HFFc6 (cell line): ENCODE measurements at regions not wholly inside any gene's neighbourhood (a gene's known extent, or its start where the extent isn't known, plus 50 kb on each side); places are given as distances from the start of the nearest gene placed in this dataset.

Experiments used
- DNase-seq: peaks from one replicate; pipeline ENCODE4 v3.0.0-alpha.2; 2018
- H3K27ac Mint-ChIP-seq: 2 replicates; pipeline ENCODE4 v1.8.0; 2020; ENCODE audit warnings: mild to moderate bottlenecking, mixed read lengths
- H3K27me3 Mint-ChIP-seq: 2 replicates; pipeline ENCODE4 v1.8.0; 2021; ENCODE audit warnings: mild to moderate bottlenecking, moderate library complexity, mixed read lengths; ENCODE audit not compliant: insufficient read depth
- H3K36me3 Mint-ChIP-seq: 2 replicates; pipeline ENCODE4 v1.8.0; 2021; ENCODE audit warnings: low read depth, mixed read lengths
- H3K4me1 Mint-ChIP-seq: 2 replicates; pipeline ENCODE4 v1.8.0; 2020; ENCODE audit warnings: low read depth, mixed read lengths
- H3K4me3 Mint-ChIP-seq: 2 replicates; pipeline ENCODE4 v1.8.0; 2020; ENCODE audit warnings: mild to moderate bottlenecking, moderate library complexity, mixed read lengths
- H3K9me3 Mint-ChIP-seq: 2 replicates; pipeline ENCODE4 v1.8.0; 2020; ENCODE audit warnings: mild to moderate bottlenecking, mixed read lengths
- TF ChIP-seq, protein P1 (sequence below): fragments of 200-600 bp; sonication (generic); IDR thresholded peaks from 2 replicates; pipeline ENCODE4 v1.5.0; 2021; ENCODE audit warnings: antibody characterized with exemption, mild to moderate bottlenecking

DNA sequence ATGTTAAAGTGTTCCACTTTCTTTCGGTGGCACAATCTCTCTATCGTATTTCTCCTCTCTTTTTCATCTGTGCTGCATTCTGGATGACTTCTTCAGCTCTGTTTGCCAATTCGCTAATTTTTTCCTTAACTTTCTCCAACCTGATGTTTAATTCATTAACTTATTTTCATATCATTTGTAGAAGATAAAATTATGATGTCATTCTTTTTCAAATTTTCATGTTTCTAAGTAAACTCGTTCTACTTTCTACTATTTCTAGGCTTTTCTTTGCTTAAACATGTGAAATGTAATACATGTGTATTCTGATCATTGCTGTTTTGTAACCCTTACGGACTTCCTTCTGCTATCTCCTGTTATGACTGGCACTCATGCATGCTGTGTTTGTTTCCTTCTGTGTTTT lies 648.4 kb downstream of the QKI start:
- Mint-ChIP-seq H3K27me3 (no peaks in the 10 kb centered on the region; the same call in 1 of the 2 replicates), H3K27ac (no peak overlapping the region), H3K9me3 (peaks cover 28% of the 10 kb centered on the region), H3K36me3 (no peaks in the 10 kb centered on the region), H3K4me3 (no peak overlapping the region), H3K4me1 (no peaks in the 10 kb centered on the region)
- no peak for DNase-seq
- TF ChIP-seq, protein P1, sequence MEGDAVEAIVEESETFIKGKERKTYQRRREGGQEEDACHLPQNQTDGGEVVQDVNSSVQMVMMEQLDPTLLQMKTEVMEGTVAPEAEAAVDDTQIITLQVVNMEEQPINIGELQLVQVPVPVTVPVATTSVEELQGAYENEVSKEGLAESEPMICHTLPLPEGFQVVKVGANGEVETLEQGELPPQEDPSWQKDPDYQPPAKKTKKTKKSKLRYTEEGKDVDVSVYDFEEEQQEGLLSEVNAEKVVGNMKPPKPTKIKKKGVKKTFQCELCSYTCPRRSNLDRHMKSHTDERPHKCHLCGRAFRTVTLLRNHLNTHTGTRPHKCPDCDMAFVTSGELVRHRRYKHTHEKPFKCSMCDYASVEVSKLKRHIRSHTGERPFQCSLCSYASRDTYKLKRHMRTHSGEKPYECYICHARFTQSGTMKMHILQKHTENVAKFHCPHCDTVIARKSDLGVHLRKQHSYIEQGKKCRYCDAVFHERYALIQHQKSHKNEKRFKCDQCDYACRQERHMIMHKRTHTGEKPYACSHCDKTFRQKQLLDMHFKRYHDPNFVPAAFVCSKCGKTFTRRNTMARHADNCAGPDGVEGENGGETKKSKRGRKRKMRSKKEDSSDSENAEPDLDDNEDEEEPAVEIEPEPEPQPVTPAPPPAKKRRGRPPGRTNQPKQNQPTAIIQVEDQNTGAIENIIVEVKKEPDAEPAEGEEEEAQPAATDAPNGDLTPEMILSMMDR: no peak

GRCh38 chr6:164057876-164058275 lies 643.4 kb downstream of the QKI start:
- Mint-ChIP-seq H3K27ac (no peak overlapping the region), H3K4me3 (no peak overlapping the region), H3K4me1 (no peaks in the 10 kb centered on the region), H3K36me3 (no peaks in the 10 kb centered on the region), H3K27me3 (no peaks in the 10 kb centered on the region), H3K9me3 (peaks cover 51% of the 10 kb centered on the region)
- DNase-seq: no peak
- TF ChIP-seq, protein P1: no peak

- H3K36me3 Mint-ChIP-seq: no peaks in the 10 kb centered on the region
- H3K27ac Mint-ChIP-seq: no peak overlapping the region
- no peaks in the 10 kb centered on the region for H3K4me1 Mint-ChIP-seq
- H3K27me3 Mint-ChIP-seq: no peaks in the 10 kb centered on the region
- TF ChIP-seq, protein P1: no peak
- H3K4me3 Mint-ChIP-seq: no peak overlapping the region
- H3K9me3 Mint-ChIP-seq: peaks cover 61% of the 10 kb centered on the region
- DNase-seq: no peak
Observed at GRCh38 chr6:164051427-164051826, 636.9 kb downstream of the QKI start.

DNA sequence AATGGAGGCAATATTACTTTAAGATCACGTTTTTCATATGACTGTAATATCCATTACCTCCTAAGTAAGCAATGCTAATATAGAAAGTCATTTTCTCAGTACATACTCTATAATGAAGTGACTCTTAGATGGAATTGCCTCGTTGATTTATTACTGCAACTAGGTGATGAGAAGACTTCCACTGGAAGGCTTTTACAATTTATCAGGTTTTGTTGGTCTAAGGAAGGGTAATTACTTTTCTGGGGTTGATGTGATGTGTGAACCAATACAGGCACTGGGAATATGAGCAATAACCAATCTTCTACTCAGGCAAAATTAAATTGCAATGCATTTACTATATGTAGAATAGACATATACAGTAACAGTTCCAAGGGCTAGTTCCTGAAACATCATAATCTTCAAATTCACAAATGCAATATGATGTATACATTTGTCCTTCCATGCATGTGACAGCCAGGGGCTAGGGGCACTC lies 635.0 kb downstream of the QKI start:
- no peak overlapping the region for H3K27ac Mint-ChIP-seq
- TF ChIP-seq, protein P1: no peak
- H3K4me3 Mint-ChIP-seq: no peak overlapping the region
- H3K9me3 Mint-ChIP-seq: peaks cover 55% of the 10 kb centered on the region
- DNase-seq: no peak
- no peaks in the 10 kb centered on the region for H3K36me3 Mint-ChIP-seq
- no peaks in the 10 kb centered on the region for H3K4me1 Mint-ChIP-seq
- no peaks in the 10 kb centered on the region for H3K27me3 Mint-ChIP-seq

DNA sequence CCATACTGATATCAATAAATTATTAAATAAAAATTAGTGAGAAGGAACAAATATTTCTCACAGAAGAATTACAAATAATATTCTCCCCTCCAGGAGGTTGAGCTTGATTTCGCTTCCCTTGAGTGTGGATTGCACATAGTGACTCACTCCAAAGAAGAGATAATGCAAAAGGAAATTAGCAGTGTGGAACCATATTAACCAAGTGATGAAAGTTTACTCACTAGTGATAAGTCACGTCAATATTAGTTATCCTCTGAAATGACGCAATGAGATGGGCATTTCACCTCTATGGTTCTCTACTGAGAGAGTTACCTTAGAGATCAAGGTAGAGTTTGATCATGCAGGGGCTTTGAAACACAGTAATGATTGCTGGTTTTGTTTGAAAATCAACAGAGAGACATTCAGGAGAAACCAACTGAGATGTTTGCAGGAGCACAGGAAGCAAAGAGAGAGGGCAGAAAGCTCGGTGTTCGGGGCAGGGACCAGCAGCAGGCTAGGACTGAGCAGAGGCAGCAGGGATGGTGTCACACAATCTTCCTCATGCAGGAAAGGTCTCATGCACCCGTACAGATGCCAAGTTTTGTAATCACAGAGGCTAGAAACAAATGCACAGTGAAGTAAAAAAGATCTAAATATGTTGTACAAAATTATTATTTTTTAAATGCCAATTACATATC lies 634.5 kb downstream of the QKI start:
- H3K9me3 Mint-ChIP-seq: peaks cover 52% of the 10 kb centered on the region
- H3K27ac Mint-ChIP-seq: no peak overlapping the region
- H3K36me3 Mint-ChIP-seq: no peaks in the 10 kb centered on the region
- TF ChIP-seq, protein P1: no peak
- DNase-seq: no peak
- no peak overlapping the region for H3K4me3 Mint-ChIP-seq
- no peaks in the 10 kb centered on the region for H3K4me1 Mint-ChIP-seq
- no peaks in the 10 kb centered on the region for H3K27me3 Mint-ChIP-seq
